IPS-NIHi11 (cell line): ENCODE measurements at regions not wholly inside any gene's neighbourhood (a gene's known extent, or its start where the extent isn't known, plus 50 kb on each side); places are given as distances from the start of the nearest gene placed in this dataset.
"Not testable (repeated sequence)": the region's sequence is repeated elsewhere in the genome, so short reads cannot be mapped to it uniquely, and the experiment has no call there.

Experiments
- DNase-seq: peaks from one replicate; pipeline ENCODE4 v3.0.0; 2012; ENCODE audit warnings: mixed read lengths, low spot score

DNA sequence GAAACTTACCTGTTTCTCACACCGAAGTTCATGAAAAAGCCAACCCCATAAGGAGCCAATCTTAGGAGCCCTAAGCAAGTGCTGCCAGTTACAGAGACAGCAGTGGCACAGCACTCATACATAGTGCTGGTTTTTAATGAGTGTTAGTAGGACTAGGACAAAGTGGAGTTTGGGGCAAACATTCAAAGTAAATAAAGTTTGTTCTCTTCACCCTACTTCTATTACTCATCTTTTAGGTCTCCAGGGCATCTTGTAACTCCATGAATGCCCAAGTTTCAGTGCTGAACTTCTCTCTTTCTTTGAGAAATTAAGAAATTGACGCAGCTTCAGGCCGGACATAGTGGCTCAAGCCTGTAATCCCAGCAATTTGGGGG lies 584.7 kb downstream of the EBF1 start:
- DNase-seq = no peak

DNA sequence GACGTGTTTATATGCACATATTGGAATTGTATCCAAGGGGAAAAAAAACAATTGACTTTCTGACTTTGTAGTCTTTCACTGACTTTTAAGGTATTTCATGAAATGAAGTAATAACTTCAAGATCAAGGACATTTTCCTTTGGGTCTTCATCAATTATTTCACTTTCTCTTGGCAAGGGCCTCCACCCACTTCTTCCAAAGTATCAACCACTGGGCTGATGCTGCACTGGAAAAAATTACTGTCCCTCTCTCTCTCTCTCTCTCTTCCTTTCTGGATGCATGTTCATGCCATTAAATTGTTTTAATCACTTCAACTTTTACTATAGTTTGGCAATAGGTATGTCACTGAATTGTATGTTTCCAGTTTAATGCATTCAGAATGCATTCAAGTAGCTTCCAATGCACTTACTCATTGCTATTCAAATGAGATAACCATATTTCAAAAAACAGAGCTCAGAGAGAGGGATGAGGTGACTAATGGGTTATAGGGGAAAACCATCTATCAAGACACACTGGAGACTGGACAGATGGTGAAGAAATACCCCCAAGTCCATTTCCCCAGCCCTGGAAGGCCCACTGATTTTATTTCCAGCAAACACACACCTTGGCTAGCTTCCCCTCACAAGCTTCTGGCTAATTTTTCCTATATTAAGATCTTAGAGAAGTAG lies 585.3 kb downstream of the EBF1 start:
- DNase-seq = no peak

DNA sequence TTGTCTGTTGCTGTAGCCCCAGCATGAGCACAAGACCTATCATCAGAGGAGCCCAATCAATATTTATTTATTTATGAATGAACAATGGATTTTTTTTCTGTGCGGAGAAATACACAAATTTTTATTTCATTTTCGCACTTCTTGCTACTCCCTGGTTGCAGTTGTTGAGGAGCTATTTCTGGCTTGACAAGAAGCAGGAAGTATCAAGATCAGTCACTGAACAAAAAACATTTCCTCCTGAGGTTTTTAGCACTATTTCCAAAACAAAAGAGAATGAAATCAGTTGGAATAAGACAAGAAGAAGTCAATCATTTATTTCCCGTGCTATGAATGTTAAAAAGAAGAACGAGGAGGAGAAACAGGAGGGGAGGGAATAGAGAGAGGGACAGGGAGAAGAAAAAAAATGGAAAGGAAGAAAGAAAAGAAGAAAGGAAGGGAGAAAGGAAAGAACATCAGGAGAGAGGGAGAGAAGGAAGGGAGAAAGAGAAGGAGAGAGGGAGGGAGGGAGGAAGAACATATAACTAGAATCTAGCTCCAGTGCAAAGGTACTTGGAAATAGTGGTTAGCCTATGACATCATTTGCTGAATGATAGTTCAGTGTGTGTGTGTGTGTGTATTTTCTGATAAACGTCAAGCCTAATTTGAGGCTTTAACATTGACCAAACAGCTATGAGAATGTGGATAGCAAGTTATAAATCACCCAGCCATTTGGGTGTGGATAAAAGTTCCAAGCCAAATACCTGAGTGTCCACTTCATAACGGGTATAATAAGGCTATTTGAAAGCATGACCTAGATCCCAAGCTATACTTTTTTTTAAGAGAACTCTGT lies 586.0 kb downstream of the EBF1 start:
- DNase-seq = no peak

DNA sequence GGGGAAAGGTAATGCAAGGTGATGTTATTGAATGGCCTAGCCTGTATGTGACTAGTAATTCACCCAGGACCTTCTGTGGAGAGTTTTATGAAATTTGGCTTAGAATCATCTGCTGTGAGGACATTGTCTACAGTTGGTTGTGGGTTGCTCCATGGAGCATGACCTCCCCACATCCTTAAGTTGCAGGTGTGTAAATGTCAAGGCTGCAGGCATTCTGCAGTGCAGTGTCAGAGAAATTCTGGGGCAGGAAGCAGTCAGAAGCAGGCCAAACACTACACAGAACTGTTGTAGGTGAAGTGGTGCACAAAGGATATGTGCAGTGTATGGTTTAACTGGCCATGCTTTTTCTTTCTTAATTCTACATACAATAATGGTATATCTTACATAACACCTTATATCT lies 588.3 kb downstream of the EBF1 start:
- no peak for DNase-seq

DNA sequence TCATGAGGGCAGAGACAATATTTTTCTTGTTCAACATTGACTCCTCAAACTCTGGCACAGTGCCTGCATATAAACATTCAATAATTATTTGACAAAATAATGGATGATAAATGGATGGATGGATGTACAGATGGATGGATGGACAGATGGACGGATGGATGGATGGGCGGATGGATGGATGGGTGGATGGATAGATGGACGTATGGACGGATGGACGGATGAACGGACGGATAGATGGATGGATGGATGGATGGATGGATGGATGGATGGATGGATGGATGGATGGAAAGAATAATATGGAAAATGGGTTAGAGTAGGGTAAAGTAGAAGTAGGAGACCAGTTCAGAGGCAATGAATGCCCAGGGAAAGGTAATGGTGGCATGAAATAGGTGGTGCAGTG lies 589.2 kb downstream of the EBF1 start:
- no peak for DNase-seq

DNA sequence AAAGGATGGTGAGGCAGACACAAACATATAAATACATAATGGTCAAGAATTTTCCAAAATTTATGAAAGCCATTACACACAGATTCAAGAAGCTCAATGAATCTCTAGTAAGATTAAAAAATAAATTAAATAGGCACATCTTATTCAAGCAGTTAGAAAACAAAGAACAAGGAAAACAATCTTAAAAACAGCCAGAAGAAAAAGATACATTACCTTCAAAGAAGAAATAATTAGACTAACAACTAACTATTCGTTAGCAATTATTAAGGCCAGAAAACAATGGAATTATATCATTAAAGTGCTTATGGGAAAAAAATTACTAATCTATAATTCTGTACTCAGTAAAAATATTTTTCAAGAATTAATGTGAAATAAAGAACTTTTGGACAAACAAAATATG lies 593.1 kb downstream of the EBF1 start:
- DNase-seq = no peak

DNA sequence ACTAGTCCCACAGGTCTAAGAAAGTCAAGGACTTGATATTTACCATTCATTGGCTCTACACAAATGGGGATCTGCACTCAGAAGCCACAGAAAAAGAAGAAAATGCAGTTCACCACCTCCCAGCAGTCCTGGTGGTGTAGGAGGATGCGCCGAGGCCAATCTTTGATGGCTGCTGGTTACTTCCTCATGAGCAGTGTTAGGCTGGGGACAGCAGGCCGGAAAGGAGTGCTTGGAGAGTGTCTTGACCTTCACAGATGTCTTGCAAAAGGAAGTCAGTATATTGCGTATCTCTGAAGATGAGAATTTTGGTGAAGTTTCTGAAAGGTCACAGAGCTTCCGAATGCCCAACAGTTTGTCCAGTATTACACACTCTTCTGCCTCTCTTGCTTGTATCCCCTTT lies 597.0 kb downstream of the EBF1 start:
- no peak for DNase-seq

DNA sequence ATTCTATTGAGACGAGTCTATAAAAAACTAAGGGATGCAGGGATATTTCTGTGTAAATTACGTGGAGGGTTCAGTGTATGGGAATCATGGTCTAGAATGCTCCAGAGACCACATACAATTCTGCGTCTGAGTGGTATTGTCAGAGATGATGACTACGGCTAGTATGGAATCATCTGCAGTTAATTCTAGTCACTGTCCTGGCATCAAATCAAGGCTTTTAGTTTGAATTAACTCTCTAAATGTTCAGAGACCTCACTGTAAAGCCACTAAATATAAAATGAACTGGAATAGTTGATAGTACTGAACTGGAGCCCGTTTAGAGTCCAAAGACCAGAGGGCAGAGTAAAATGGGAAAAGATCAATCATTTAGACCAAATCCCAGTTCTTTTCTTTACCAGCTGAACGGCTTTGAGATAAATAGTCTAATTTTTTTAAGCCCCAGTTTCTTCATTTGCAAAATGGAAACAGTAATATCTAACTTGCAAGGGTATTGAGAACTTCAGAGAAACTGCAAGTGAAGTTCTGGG lies 599.8 kb downstream of the EBF1 start:
- DNase-seq = no peak

DNA sequence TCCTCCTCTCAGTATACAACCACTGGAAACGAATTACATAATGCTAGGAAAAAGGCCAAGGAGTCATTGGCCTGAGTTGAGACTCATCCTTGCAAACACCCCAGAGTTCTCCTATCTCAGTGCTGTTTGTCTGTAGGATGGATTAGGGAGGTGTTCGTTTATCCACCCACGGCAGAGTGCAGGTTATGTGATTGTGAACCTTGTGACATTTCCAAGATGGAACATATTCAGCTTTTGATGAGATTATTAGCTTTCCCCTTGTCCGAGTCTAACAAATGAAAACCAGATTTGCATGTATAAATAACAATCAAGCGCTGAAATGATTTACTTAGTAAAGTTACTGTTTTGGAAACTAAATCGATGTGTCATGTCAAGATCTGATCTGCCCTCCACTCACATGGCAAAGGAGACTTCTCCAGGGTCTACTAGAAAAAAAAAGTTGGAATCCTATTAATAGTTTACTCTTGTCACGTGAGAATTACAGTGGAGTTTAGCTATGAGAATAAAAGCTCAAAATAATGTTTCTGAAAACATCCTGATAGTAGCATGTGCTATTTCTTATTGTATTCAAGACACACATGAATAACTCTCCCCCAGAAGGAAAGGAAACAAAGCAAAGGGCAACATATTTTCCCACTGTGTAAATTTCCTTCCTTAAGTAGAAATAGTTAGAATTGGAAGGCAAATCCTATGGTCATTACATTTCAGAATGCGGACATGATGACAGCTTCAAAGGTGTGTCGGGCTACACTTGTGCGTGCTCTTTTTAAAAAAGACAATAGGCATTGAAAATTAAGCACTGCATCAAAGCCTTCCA lies 600.4 kb downstream of the EBF1 start:
- DNase-seq = no peak

DNA sequence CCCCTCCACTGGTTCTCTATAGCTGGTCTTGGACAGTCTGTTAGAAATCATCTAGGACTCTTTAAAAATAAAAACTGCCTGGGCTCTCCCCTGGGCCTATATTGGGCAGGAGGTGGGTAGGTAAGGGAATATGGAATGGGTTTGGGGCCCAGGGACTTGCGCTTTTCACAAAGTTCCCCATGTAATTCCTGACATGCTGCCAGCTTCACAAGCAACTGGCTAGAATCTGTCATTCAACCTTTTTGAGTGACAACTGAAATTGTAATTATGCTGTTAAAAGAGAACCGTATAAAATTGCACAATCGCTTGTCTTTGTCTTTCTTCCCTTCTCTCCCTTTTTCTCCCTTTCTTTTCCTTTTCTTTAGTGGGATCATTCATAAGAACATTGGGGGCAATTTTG lies 603.1 kb downstream of the EBF1 start:
- DNase-seq = no peak

DNA sequence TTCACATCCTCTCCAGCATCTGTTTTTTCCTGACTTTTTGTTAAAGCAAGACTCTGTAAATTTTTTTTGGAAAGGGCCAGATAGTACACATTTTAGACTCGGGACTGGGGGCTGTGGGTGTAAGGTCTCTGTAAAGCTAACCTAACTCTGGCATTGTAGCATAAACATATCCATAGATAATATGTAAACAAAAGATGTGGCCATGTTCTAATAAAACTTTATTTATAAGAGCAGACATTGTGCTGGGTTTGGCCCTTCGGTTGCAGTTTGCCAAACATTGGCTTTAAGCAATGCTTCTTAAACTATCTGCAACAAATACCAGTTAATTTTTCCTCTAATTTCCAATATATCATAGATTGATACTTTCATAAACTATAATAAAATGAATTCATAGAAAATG lies 605.2 kb downstream of the EBF1 start:
- DNase-seq = no peak

DNA sequence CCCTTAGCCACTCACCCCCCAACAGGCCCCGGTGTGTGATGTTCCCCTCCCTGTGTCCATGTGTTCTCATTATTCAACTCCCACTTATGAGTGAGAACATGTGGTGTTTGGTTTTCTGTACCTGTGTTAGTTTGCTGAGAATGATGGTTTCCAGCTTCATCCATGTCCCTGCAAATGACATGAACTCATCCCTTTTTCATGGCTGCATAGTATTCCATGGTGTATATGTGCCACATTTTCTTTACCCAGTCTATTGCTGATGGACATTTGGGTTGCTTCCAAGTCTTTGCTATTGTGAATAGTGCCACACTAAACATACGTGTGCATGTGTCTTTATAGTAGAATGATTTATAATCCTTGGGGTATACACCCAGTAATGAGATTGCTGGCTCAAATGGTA lies 605.7 kb downstream of the EBF1 start:
- not testable (repeated sequence) for DNase-seq

DNA sequence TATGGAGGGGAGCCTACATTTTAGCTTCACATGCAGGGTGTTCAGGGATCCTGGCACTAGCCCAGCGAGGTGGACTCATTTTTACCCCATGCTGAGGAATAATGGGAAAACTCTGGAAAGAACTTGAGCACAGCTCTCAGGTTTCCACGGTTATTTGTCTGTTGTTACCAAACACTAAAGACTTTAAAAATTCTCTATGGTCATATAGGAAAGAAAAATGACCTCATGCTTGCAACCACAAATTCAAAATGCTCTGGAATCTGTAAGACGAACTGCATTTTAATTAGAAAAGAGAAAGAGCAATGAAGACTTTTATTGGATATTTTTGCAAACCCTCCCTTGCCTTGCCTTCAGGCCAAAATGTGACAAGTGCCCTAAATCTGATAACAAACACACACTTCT lies 606.9 kb downstream of the EBF1 start:
- no peak for DNase-seq

DNA sequence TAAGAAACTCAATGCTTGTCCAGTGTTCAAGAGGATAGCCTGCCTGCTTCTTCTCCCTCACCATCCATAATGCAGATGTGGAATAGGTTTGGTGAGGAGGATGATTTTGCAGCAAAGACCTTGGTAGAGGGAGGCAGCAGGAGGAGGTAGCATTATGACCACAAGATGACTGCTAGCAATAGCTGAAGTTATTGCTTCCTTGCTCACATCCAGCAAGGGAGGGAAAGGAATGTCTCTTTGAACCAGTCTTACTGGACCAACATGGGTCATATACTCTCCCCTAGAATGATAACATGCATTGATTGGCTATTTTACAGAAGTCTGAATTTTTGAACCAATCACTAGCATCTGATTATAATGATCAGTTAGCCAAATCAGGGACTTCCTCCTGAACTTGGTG lies 607.6 kb downstream of the EBF1 start:
- DNase-seq = no peak

DNA sequence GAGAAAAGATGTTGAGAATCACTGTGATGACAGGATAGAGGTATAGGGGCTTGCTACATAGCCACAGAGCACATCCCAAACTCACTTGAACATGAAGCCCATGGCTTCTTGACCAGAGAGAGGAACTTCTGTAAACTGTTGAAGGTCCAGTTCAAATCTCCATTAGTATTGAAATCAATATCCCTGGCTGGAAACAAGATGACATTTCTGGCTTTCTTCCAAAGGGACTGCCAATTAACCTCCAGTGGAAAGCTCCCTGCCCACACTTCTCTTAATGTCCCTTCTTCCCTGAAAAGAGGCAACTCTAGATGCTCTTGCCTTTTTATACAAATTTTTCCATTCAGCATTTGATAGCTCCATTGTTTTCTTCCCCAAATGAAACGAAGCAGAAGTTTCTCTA lies 612.1 kb downstream of the EBF1 start:
- DNase-seq = no peak

DNA sequence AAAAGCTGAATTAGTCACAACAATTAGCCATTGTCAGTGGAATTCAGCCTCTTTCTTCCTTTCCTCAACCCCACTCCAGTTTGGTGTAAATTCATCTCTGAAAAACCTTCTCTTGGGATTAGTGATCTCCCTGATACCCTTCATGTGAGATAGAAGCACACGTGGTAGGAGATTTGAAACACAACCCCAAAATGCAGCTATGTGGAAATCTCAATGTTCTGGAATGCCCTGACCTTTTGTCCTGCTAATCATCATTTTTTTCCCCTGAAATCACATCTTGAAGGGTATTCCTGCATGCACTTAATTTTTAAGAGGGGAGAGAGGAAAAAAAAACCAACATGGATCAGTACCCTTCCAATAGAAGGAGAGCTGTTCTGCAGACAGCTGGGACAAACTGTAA lies 612.6 kb downstream of the EBF1 start:
- DNase-seq = no peak

DNA sequence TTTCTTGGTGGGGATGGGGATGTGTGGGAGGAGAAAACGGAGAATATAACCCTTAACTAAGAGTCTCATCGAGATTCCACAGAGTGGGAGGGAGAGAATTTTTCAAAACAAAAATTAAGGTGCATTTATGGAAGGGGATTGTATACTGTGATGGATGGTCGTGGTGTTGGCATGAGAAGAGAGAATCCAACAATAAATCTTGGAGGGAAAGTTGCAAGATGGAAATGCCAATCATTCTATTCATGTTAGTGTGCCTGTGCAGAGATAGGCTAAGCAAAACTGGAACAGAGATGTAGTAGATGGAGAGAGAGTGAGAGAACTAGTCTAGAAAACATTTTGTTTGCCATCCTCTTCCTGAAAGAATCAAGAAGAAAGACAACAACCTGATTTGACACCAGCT lies 613.1 kb downstream of the EBF1 start:
- no peak for DNase-seq

DNA sequence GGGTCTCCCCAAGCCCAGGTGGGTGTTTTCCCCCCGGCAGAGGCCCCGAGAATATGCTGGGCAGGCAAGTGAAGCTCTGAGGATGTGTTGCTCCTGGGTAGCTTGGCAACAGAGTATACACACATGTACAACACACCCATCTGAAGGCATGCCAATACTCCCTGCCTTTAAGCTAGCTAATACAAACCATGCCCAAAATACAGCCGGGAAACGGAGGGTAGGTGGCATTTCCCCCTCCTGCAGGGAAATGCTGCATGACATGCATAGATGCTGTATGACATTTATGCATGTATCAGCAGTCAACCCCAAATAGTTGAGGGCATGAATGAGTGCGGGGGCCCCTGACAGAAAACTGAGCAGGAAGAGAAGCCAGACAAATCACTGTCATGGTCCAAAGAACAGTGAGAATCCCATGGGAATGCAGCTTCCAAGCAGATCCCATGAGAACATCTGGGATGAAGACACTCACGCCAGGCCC lies 614.1 kb downstream of the EBF1 start:
- DNase-seq = no peak

DNA sequence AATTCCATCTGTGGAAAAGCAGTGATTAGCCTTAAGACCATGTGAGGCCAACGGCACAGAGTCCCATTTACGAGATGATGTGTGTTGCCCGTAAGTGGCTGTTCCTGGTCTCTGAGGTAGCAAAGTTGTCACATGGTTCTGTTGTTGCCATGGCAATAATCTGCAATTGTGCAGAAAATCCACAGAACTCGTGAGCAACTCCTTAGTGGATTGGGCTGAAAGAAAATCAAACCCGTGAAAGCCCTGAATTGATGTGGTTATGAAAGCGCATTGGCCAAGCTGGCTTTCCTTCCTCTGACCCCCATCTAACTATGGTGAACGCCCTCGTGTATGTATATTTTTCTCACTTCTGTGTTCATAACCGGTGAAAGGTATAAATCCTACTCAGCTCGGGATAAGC lies 614.7 kb downstream of the EBF1 start:
- no peak for DNase-seq

DNA sequence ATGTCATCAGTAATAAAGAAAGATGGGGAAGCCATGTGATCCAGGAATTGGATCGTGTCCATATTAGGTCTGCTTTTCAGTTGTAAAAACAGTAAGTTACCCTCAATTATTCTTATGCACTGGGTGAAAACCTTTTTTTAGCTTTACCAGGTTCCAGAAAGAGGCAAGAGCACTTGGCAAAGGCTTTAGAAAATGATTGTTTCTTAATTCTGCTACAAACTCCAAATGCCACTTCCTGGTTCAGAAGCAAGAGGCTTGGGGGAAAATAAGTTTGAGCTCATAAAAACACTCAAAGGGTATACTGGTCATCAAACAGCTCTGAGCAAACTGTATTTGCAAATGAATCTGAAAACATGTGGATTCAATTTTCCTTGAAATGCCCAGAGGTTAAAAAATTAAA lies 615.6 kb downstream of the EBF1 start:
- no peak for DNase-seq

DNA sequence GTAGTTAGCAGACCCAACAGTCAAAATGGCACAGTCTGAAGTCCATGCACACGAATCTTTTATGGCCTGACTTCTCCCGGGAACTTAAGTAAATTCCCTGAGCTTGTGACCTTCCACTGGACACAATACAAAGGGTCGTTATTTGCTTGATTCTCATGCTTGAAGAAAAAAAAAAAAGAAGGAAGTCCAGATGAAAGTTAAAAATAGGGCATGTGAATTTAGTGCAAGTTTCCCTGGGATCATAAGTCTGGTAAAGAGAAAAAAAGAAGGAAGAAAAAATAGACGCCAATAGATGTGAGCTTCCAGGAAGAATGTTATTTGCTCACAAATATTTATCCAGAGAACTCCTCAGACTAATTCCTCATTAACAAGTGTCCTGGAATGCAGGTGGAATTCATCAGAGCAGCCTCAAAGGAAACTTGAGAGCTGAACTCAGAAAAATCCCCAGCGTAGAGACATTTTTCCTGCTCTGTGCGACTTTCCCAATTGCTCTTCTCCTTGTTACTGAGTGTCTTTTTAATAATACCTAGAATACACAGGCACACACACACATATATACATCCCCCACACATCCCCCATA lies 616.3 kb downstream of the EBF1 start:
- no peak for DNase-seq

DNA sequence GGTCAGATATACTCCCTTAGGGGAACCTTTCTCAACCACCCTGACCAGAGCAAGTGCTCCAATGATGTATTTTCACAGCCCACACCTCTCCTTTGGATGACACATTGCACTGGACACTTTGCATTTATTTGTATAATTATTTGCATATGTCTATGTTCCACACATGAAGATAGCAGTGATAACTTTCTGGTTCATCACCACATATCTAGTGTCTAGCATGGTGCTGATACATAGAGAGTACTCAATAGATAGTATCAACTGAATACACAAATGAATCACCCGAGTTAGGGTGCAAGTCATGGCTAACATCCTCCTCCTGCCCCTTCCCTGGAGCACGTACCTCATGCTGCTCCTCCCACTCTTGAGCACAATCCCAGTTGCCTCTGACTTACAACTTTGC lies 617.6 kb downstream of the EBF1 start:
- no peak for DNase-seq
